ENCODE measurements at regions not wholly inside any gene's neighbourhood (a gene's known extent, or its start where the extent isn't known, plus 50 kb on each side); places are given as distances from the start of the nearest gene placed in this dataset.

GRCh38 chr9:117494401-117495090 is 79.7 kb upstream of the ASTN2 start:
- Histone ChIP-seq H2AFZ (no peak overlapping the region), H3K4me2 (peak overlapping the region; percentile 52), H4K20me1 (ENCODE audit: insufficient read depth, poor library complexity, severe bottlenecking) (no peaks in the 10 kb centered on the region), H3K27me3 (no peaks in the 10 kb centered on the region), H3K79me2 (no peaks in the 10 kb centered on the region), H3K4me3 (no peak overlapping the region), H3K36me3 (replicated peaks; ENCODE audit: insufficient read depth, low read depth) (no peaks in the 10 kb centered on the region), H3K27ac (no peak overlapping the region), H3K4me1 (ENCODE audit: insufficient read depth) (peaks cover 16% of the 10 kb centered on the region), H3K9me3 (ENCODE audit: low read depth) (no peaks in the 10 kb centered on the region), H3K9me2 (replicated peaks; ENCODE audit: insufficient read depth) (no peaks in the 10 kb centered on the region)
- no peak for TF ChIP-seq EZH2phosphoT487 (IDR thresholded peaks at IDR 0.05; ENCODE audit: low read depth, severe bottlenecking, unreplicated experiment)
- TF ChIP-seq EZH2 (IDR thresholded peaks at IDR 0.05; ENCODE audit: borderline replicate concordance), result no peak
- TF ChIP-seq CTCF (IDR thresholded peaks at IDR 0.05; ENCODE audit: poor library complexity), result no peak
- WGBS (ENCODE audit: low lambda C conversion rate, missing lambda C conversion rate), result 48% methylated on average over 3 of the region's 3 CpGs
- no peak for DNase-seq (ENCODE audit: low spot score)

DNA sequence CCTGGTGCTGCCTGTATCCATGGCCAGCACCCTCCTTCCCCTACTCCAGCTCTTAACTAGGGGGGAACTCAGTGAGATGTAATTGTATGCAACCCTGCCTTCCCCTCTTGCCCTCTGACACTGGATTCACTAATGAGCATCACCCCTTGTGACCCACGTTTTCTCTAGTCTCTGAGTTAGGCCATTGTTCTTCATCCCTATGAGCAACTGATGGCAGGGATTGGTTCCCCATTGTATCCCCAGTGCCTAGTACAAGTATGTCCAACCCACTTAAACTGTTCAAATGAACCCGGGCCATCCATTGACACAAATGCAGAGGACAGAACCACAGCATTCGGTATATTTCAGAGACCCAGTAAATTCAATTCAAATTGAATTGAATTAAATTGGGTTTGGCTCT is 77.6 kb upstream of the ASTN2 start:
- no peak for DNase-seq (ENCODE audit: low spot score)
- no peak overlapping the region for H3K27ac ChIP-seq
- no peaks in the 10 kb centered on the region for H3K27me3 ChIP-seq
- no peaks in the 10 kb centered on the region for H3K36me3 ChIP-seq (replicated peaks; ENCODE audit: insufficient read depth, low read depth)
- 82% methylated on average over 3 of the region's 3 CpGs for WGBS (ENCODE audit: low lambda C conversion rate, missing lambda C conversion rate)
- H4K20me1 ChIP-seq (ENCODE audit: insufficient read depth, poor library complexity, severe bottlenecking), result no peaks in the 10 kb centered on the region
- no peak overlapping the region for H3K4me2 ChIP-seq
- no peaks in the 10 kb centered on the region for H3K9me3 ChIP-seq (ENCODE audit: low read depth)
- no peak overlapping the region for H3K4me3 ChIP-seq
- no peak for TF ChIP-seq EZH2 (IDR thresholded peaks at IDR 0.05; ENCODE audit: borderline replicate concordance)
- TF ChIP-seq EZH2phosphoT487 (IDR thresholded peaks at IDR 0.05; ENCODE audit: low read depth, severe bottlenecking, unreplicated experiment), result no peak
- no peak for TF ChIP-seq CTCF (IDR thresholded peaks at IDR 0.05; ENCODE audit: poor library complexity)
- no peaks in the 10 kb centered on the region for H3K79me2 ChIP-seq
- no peaks in the 10 kb centered on the region for H3K9me2 ChIP-seq (replicated peaks; ENCODE audit: insufficient read depth)
- no peak overlapping the region for H2AFZ ChIP-seq
- H3K4me1 ChIP-seq (ENCODE audit: insufficient read depth), result peaks cover 29% of the 10 kb centered on the region

DNA sequence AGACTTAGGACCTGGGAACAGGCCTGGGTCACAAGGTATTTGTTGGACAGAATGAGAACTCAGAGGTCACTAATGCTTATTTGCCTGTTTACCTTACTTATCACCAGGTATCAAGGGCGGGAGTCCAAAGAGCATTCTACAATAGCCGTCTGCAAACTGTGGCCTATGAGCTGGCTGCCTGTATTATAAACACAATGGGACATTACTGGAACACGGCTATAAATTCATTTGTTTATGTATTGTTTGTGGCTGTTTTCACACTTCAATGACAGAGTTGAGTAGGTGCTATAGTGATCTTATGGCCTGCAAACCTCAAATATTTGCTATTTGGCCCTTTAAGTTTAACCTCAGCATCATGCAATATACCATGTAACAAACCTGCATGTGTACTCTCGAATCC is 76.6 kb upstream of the ASTN2 start:
- Histone ChIP-seq H4K20me1 (ENCODE audit: insufficient read depth, poor library complexity, severe bottlenecking) (no peaks in the 10 kb centered on the region), H3K9me3 (ENCODE audit: low read depth) (no peaks in the 10 kb centered on the region), H3K4me1 (ENCODE audit: insufficient read depth) (peaks cover 29% of the 10 kb centered on the region), H3K27me3 (no peaks in the 10 kb centered on the region), H3K4me2 (peak overlapping the region; percentile 25), H3K27ac (peak overlapping the region; percentile 36), H2AFZ (no peak overlapping the region), H3K36me3 (replicated peaks; ENCODE audit: insufficient read depth, low read depth) (no peaks in the 10 kb centered on the region), H3K9me2 (replicated peaks; ENCODE audit: insufficient read depth) (no peaks in the 10 kb centered on the region), H3K79me2 (no peaks in the 10 kb centered on the region), H3K4me3 (no peak overlapping the region)
- no peak for TF ChIP-seq EZH2 (IDR thresholded peaks at IDR 0.05; ENCODE audit: borderline replicate concordance)
- no peak for TF ChIP-seq EZH2phosphoT487 (IDR thresholded peaks at IDR 0.05; ENCODE audit: low read depth, severe bottlenecking, unreplicated experiment)
- no peak for TF ChIP-seq CTCF (IDR thresholded peaks at IDR 0.05; ENCODE audit: poor library complexity)
- WGBS (ENCODE audit: low lambda C conversion rate, missing lambda C conversion rate), result 37% methylated on average over 4 of the region's 4 CpGs
- peak; percentile 71 for DNase-seq (ENCODE audit: low spot score)

All from hepatocyte (in vitro differentiated cells).